ENCODE measurements at regions not wholly inside any gene's neighbourhood (a gene's known extent, or its start where the extent isn't known, plus 50 kb on each side); places are given as distances from the start of the nearest gene placed in this dataset.

GRCh38 chr18:22844628-22845027 lies 88.5 kb upstream of the RBBP8 start:
- DNase-seq (ENCODE audit: low read depth in 2 of 2): no peak

- DNase-seq (ENCODE audit: low read depth in 2 of 2): peak; percentile 28 to 52
These were observed 86.9 kb upstream of the RBBP8 start for GRCh38 chr18:22846088-22846683.

GRCh38 chr18:22846697-22847096 lies 86.4 kb upstream of the RBBP8 start:
- no peak for DNase-seq (ENCODE audit: low read depth in 2 of 2)

GRCh38 chr18:22847392-22847791 lies 85.7 kb upstream of the RBBP8 start:
- DNase-seq (ENCODE audit: low read depth in 2 of 2): no peak

GRCh38 chr18:22847867-22848451 lies 85.2 kb upstream of the RBBP8 start:
- no peak for DNase-seq (ENCODE audit: low read depth in 2 of 2)

GRCh38 chr18:22848615-22849014 lies 84.5 kb upstream of the RBBP8 start:
- DNase-seq (ENCODE audit: low read depth in 2 of 2): no peak

GRCh38 chr18:22856870-22857269 lies 76.3 kb upstream of the RBBP8 start:
- DNase-seq (ENCODE audit: low read depth in 2 of 2): no peak

GRCh38 chr18:22858121-22858520 lies 75.0 kb upstream of the RBBP8 start:
- no peak for DNase-seq (ENCODE audit: low read depth in 2 of 2)

- no peak for DNase-seq (ENCODE audit: low read depth in 2 of 2)
These were observed 72.3 kb upstream of the RBBP8 start for GRCh38 chr18:22860807-22861206.

- DNase-seq (ENCODE audit: low read depth in 2 of 2): no peak
These were observed 67.6 kb upstream of the RBBP8 start for GRCh38 chr18:22865354-22866116.

- no peak for DNase-seq (ENCODE audit: low read depth in 2 of 2)
These were observed 64.3 kb upstream of the RBBP8 start for GRCh38 chr18:22868831-22869230.

- DNase-seq (ENCODE audit: low read depth in 2 of 2): peak; percentile 2 to 69
These were observed 61.2 kb upstream of the RBBP8 start for GRCh38 chr18:22871809-22872525.

- peak; percentile 1 to 16 for DNase-seq (ENCODE audit: low read depth in 2 of 2)
These were observed 60.1 kb upstream of the RBBP8 start for GRCh38 chr18:22872900-22873537.

- DNase-seq (ENCODE audit: low read depth in 2 of 2): no peak
These were observed 53.8 kb upstream of the RBBP8 start for GRCh38 chr18:22879293-22879692.

- DNase-seq (ENCODE audit: low read depth in 2 of 2): no peak
These were observed 51.0 kb upstream of the RBBP8 start for GRCh38 chr18:22882084-22882483.

- no peak for DNase-seq (ENCODE audit: low read depth in 2 of 2)
These were observed 49.9 kb upstream of the RBBP8 start for GRCh38 chr18:22883179-22883578.
